ENCODE measurements at regions not wholly inside any gene's neighbourhood (a gene's known extent, or its start where the extent isn't known, plus 50 kb on each side); places are given as distances from the start of the nearest gene placed in this dataset.

DNA sequence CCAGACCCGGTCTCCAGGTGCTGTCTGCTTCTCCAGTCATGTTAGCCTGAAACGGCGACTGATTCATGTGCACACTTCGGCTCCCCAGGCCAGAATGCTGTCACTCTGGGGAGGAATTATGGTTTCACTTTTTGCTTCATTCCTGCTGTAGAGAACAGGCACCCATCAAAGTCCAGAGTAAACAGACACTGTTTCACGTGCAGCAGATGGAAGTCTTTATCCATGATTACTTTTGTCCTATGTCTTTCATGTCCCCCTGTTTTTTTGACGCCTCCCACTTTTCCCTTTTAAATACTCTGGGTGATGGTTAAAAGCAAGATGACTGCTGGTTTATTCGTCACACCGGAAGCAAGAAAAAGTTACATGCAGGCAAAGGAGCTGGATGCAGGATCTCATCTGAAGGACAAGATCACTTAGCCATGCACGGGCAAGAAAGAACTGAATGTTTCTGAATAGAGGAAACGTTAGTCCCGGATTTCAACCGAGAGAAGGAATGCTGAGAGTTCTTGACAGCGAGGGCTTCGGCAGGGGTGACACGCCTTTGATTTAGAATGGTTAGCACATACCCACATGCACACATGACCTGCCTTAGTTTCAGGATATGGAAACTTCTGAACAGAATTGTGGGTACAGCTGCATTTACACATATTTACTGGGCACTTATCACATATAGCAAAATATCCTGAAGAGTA, 250.0 kb upstream of the KLF6 start:
- no peak overlapping the region for H3K4me3 ChIP-seq
- no TSS peak for BruUV-seq (replicated peaks)

DNA sequence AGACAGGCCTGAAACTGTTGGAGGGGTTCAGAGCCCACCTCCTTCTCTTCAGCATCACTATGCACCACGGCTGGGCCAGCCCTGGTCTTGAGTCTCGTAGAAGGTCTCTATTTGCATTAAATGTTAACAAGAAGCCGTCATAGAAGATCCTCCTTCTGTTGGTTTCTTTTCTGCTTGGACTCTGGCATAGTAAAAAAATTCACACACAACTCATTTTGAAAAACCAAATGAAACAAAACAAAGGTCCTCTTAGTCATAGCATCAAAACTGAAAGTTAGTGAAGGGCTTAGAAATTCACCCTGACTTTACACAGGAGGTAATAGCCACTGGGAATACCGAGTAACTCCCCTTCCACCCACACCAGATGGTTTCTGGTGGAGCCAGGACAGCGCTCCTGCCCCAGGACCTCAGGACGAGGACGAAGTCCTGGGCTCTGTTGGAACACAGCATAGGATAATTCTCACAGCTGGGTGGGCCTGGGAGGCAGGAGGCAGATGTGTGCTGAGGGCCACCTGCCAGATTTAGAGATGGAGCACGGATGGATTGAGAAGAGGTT, 248.4 kb upstream of the KLF6 start:
- H3K9me2 ChIP-seq (ENCODE audit: insufficient read depth), result no peaks in the 10 kb centered on the region
- H3K27me3 ChIP-seq (ENCODE audit: insufficient read depth, low read depth), result no peaks in the 10 kb centered on the region
- POLR2A ChIA-PET (ENCODE audit: unreplicated experiment), result no interaction called here
- H2AFZ ChIP-seq, result no peak overlapping the region
- no peaks in the 10 kb centered on the region for H4K20me1 ChIP-seq (ENCODE audit: insufficient read depth)
- no peaks in the 10 kb centered on the region for H3K4me1 ChIP-seq (replicated peaks; ENCODE audit: insufficient read depth)
- H3K4me2 ChIP-seq, result no peak overlapping the region
- no peaks in the 10 kb centered on the region for H3K79me2 ChIP-seq (ENCODE audit: low read depth)
- H3K36me3 ChIP-seq (ENCODE audit: low read depth), result no peaks in the 10 kb centered on the region
- no peak overlapping the region for H3K4me3 ChIP-seq
- H3K27ac ChIP-seq, result no peak overlapping the region
- intact Hi-C loops (cut with micrococcal nuclease; ENCODE audit: unreplicated experiment), result no loop called here
- DNase-seq, result no peak
- H3K9me3 ChIP-seq (ENCODE audit: insufficient read depth, low read depth), result no peaks in the 10 kb centered on the region
- no TSS peak for BruUV-seq (replicated peaks)
- no peak for TF ChIP-seq EZH2 (IDR thresholded peaks at IDR 0.05; ENCODE audit: low read depth)
- TF ChIP-seq, protein P1, sequence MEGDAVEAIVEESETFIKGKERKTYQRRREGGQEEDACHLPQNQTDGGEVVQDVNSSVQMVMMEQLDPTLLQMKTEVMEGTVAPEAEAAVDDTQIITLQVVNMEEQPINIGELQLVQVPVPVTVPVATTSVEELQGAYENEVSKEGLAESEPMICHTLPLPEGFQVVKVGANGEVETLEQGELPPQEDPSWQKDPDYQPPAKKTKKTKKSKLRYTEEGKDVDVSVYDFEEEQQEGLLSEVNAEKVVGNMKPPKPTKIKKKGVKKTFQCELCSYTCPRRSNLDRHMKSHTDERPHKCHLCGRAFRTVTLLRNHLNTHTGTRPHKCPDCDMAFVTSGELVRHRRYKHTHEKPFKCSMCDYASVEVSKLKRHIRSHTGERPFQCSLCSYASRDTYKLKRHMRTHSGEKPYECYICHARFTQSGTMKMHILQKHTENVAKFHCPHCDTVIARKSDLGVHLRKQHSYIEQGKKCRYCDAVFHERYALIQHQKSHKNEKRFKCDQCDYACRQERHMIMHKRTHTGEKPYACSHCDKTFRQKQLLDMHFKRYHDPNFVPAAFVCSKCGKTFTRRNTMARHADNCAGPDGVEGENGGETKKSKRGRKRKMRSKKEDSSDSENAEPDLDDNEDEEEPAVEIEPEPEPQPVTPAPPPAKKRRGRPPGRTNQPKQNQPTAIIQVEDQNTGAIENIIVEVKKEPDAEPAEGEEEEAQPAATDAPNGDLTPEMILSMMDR (conservative IDR thresholded peaks at IDR 0.05), result no peak
- H3F3A ChIP-seq (ENCODE audit: insufficient read depth, low read depth), result no peaks in the 10 kb centered on the region
- CTCF ChIA-PET, result no interaction called here

More for the DNA sequence above, 250.0 kb upstream of the KLF6 start:
- TF ChIP-seq EZH2 (IDR thresholded peaks at IDR 0.05; ENCODE audit: low read depth), result no peak
- TF ChIP-seq, protein P1 (conservative IDR thresholded peaks at IDR 0.05), result no peak
- POLR2A ChIA-PET (ENCODE audit: unreplicated experiment), result no interaction called here
- H2AFZ ChIP-seq, result no peak overlapping the region
- no peaks in the 10 kb centered on the region for H3K9me3 ChIP-seq (ENCODE audit: insufficient read depth, low read depth)
- H3K9me2 ChIP-seq (ENCODE audit: insufficient read depth), result no peaks in the 10 kb centered on the region
- CTCF ChIA-PET, result no interaction called here
- no peaks in the 10 kb centered on the region for H3F3A ChIP-seq (ENCODE audit: insufficient read depth, low read depth)
- no peaks in the 10 kb centered on the region for H3K27me3 ChIP-seq (ENCODE audit: insufficient read depth, low read depth)
- intact Hi-C loops (cut with micrococcal nuclease; ENCODE audit: unreplicated experiment), result no loop called here
- H3K4me1 ChIP-seq (replicated peaks; ENCODE audit: insufficient read depth), result no peaks in the 10 kb centered on the region
- no peaks in the 10 kb centered on the region for H3K79me2 ChIP-seq (ENCODE audit: low read depth)
- H3K36me3 ChIP-seq (ENCODE audit: low read depth), result no peaks in the 10 kb centered on the region
- no peak overlapping the region for H3K4me2 ChIP-seq
- DNase-seq, result no peak
- no peak overlapping the region for H3K27ac ChIP-seq
- no peaks in the 10 kb centered on the region for H4K20me1 ChIP-seq (ENCODE audit: insufficient read depth)

DNA sequence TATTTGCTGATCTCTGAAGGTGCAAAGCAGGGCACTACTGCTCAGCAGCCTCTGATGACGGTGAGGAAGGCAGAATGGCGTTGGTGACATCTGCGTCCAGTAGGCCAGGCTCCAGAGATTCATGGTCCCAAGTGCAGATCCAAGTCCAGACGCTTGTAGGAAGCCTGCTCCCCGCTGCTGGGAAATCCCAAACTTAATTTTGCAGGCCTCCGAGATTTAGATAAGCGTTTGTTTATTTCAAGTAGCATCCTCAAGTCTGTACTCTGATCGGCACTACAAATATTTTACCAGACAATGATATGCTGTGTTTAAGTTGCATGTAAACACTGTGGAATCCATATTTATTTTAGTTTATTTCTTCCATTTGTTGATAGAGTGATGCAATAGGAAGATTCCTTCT, 244.9 kb upstream of the KLF6 start:
- H3K4me1 ChIP-seq (replicated peaks; ENCODE audit: insufficient read depth), result no peaks in the 10 kb centered on the region
- CTCF ChIA-PET, result no interaction called here
- no peak overlapping the region for H2AFZ ChIP-seq
- H3K36me3 ChIP-seq (ENCODE audit: low read depth), result no peaks in the 10 kb centered on the region
- POLR2A ChIA-PET (ENCODE audit: unreplicated experiment), result no interaction called here
- no peak overlapping the region for H3K27ac ChIP-seq
- BruUV-seq (replicated peaks), result no TSS peak
- intact Hi-C loops (cut with micrococcal nuclease; ENCODE audit: unreplicated experiment), result no loop called here
- H3K9me2 ChIP-seq (ENCODE audit: insufficient read depth), result no peaks in the 10 kb centered on the region
- no peak overlapping the region for H3K4me2 ChIP-seq
- TF ChIP-seq, protein P1 (conservative IDR thresholded peaks at IDR 0.05), result no peak
- no peak for TF ChIP-seq EZH2 (IDR thresholded peaks at IDR 0.05; ENCODE audit: low read depth)
- DNase-seq, result no peak
- no peaks in the 10 kb centered on the region for H3K79me2 ChIP-seq (ENCODE audit: low read depth)
- no peak overlapping the region for H3K4me3 ChIP-seq
- H4K20me1 ChIP-seq (ENCODE audit: insufficient read depth), result no peaks in the 10 kb centered on the region
- H3F3A ChIP-seq (ENCODE audit: insufficient read depth, low read depth), result no peaks in the 10 kb centered on the region
- no peaks in the 10 kb centered on the region for H3K27me3 ChIP-seq (ENCODE audit: insufficient read depth, low read depth)
- no peaks in the 10 kb centered on the region for H3K9me3 ChIP-seq (ENCODE audit: insufficient read depth, low read depth)
